NCI-H510A treated with DMSO at 0.1 percent for 48 hours (cell line): ENCODE measurements at regions not wholly inside any gene's neighbourhood (a gene's known extent, or its start where the extent isn't known, plus 50 kb on each side); places are given as distances from the start of the nearest gene placed in this dataset.
"Not testable (repeated sequence)": the region's sequence is repeated elsewhere in the genome, so short reads cannot be mapped to it uniquely, and the experiment has no call there.

ENCODE experiments used
- DNase-seq: peaks from one replicate; lab custom pipeline; 2025; lab: John Stamatoyannopoulos, UW

DNA sequence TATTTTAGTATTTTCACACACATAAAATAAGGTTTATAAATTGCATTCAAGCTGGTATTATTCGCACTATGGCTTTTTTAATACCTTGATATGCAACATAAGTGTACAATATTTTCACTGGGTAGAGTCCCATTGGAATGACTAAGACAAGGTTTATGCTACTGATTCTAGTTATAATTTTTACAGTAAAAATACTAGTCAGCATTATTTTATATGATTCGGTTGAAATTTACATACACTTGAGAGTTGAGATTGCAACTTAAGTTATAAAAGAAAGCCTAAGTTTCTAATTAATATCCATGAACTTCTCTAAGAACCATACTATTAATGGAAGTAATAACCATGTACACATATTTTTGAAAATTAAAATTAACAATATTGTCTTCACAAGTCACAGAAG is 723.9 kb upstream of the NR2F2 start:
- DNase-seq: no peak

DNA sequence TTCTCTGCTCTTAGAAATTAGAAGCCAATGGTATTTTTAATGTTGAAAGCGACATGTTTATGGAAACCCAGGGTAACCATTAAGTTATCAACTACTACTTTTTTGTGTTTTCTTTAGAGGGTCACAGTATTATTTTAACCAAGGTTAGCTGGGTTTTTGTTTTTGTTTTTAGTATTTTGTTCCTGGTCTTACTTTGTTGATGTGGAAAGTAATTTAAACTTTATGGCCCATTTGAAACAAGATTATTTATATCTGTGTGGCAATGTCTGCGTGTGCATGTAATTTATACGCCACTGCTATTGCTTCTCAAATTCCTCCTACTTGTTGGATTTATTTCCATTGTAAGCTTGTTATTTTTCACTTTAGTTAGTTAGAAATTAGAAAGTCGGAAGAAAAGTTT is 722.1 kb upstream of the NR2F2 start:
- DNase-seq: no peak

DNA sequence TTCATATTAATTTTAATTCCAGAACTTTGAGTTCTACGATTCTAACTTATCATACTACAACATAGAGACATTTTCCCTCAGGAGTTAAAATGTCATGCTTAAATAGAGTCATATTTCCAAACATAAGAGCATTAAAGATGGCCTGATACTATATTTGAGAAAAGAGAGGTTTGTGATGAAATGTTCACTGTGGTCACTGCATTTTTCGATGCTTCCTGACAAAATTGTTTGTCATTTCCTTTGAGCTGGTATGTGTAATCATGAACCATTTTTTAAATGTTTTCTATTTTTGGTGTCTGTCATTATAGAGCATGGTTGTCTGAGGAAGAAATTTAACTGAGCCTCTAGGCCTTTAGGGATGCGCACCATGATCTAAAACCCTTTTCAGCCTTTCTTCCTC is 721.4 kb upstream of the NR2F2 start:
- DNase-seq: no peak

DNA sequence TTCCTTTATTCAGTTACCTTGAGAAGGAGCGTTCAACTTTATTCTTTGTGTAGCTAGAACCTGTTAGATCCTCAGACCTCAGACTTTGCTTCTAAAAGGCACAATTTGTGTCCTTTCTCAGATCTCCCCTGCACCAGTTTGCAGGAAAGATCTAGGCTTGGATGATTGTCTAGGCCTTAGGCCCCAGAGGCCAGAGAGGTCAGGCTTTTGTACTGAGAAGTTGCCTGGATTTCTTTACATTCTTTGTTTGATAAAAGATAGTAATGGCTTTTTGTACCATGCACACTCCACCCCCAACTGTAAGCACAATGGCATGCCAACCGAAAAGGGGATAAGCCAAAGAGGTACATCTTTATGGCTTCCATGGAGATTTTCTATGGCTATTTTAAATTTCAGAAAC is 719.6 kb upstream of the NR2F2 start:
- DNase-seq: no peak

DNA sequence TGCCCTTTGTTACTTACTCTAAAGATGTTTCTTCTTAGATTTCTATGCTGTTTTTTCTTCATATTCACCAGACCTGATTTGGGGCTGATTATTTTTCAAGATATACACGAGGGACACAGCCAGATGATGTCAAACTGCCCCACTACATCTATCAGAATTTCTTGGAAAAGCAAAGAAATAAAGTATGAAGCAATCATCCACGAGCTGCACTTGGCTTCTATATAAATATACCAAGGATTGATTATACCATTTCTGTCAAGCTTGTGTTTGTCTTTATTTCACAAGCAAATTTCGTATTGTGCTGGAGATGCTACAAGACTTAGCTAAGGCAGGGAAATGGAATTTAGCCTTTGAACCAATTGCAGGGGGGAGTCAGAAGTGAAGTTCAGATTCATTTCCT is 715.1 kb upstream of the NR2F2 start:
- no peak for DNase-seq

DNA sequence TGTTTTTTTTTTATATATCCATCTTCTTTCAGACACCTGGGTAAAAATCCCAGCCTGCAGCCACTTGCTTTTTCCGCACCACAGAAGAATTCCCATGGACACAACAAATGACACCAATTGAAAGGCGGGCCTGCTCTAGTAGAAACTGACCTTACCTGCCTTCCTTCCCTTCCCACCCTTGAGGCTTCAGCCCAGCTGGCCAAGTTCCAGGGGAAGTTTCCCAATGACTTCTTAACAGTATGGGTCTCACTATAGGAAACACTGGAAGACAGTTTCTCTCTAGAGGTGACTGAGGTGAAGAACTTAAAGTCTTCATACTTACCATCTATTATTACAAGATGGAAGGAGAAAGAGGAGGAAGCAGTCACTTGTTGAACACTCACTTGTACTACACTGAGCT is 714.2 kb upstream of the NR2F2 start:
- no peak for DNase-seq

DNA sequence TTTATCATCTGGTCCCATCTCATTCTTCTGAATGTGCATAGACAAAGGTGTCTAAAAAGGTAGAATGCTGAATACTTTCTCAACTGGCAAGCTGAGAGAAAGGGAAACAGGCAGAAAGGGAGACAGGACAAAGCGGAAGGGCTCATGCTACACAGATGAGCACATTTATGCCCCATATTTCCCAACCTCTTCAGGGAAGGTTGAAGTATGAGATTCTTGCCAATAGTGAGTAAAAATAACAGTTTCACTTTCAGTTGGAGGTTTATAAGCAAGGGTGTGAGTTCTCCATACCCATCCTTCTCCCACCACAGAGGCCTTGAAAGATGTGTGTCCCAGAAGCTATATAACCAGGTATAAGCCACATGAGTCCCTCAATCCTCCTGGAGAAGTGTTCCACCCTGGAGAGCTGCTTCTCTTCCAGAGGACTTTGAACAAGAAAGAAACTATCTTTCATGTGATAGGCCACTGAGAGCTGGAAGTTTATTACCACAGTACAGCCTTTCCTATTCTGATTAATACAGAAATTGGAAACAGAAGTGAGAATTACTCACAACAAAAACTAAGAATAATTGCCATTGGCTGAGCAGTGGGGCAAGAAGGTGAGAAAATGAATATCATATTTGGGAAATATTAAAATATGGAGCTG is 709.4 kb upstream of the NR2F2 start:
- DNase-seq: no peak

DNA sequence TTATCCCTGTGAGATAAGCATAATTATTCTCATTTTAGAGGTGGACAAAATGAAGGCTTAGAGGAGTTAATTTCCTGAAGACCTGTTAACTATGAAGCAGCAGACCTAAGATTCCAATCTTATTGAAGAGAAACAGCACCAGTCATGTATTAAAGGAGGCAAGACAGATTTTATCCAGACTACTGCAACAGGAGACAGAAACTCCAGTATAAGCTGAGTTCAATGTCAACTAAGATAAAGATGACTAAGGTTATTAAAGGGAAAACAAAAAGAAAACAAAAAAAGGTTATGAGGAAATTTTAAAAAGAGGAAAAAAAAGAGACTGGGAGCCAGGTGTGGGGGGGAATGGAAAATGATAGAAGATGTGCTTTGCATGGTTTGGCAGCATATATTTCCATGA is 707.7 kb upstream of the NR2F2 start:
- DNase-seq: no peak

DNA sequence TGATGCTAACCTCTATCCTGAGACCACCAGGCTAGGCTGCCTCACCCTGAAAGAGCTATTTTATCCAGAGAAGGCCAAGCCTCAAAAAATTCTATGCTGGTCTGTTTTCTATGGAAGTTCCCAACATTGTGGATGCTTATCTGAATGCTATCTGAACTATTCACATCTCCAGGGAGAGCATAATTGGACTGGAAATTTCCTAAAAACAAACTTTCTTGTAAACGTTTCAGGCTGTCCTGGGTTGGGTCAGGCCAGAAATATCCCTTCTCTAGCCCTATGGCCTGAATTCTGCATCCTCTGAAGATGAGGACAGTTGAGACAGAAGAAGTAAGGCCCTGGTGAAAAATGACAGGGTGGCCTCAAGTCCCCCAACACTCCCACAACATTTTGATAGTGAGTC is 706.4 kb upstream of the NR2F2 start:
- DNase-seq: no peak

DNA sequence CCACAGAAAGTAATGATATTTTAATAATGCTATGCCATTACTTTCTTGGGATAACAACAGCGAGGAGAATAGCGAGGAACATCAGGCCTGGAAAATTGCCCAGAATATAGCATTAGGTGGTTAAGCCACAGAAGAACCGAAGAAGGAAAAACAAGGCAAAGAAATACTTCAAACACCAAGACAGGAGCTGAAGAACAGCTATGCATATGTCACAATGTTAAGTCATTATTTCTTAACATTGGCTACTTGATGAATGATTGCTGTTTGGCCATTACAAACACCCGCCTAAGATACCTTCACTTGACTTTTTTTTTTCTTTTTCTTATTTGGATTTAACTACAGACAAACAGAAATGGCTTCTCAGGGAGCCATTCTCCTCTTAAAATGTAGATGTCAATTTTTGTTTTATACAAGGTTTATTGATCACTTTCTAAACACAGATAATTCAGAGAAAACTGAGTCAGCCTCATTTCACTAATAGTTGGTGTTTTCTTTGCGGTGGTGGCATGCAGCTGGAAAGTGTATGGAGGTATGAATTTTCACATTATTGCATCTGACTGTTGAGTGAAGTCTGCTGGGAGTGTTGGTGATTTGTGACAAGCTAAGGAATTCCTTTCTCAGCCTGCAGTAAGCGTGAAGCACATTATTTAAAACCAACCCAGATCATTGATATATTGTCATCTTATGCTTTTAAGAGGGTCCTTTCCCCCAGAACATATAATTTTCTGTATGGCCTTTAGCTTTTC is 705.7 kb upstream of the NR2F2 start:
- DNase-seq: no peak

DNA sequence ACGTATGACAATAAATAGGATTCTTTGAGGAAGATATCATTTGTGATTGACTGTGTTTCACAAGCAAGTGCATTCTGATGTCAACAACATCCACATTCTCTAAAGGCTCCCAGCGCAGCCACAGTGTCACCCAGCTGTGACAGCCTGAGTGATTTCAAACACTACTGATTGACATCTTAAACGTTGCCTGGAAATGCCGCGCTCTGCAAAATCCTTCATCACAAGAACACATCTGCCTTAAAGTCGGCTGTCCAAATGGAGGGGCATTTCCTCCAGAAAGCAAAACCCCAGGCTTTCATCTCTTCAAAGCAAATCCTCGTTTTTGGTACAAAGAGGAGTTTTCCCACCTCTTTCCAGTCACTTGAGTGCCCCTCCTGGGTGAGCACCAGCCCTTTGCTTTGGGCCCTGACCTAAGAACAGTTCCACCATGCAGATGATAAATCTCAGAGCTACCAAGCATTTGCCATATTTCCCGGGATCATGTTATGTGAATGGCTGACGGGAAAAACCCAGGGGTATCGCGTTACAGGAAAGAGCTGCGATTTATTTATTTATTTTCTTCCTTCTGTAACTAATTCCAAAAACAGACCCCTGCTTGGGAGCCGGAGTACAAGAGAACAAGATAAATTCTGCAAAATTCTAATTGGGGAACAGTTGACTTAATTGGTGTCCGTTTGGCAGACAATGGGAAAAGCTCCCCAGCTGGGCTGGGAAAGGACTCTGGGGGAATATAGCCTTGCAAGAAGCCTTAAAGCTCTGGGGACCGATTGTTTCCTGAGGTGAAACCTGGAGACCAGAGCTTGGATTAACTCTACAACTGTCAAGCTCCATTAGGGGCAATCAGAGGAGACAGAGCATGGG is 703.8 kb upstream of the NR2F2 start:
- no peak for DNase-seq

DNA sequence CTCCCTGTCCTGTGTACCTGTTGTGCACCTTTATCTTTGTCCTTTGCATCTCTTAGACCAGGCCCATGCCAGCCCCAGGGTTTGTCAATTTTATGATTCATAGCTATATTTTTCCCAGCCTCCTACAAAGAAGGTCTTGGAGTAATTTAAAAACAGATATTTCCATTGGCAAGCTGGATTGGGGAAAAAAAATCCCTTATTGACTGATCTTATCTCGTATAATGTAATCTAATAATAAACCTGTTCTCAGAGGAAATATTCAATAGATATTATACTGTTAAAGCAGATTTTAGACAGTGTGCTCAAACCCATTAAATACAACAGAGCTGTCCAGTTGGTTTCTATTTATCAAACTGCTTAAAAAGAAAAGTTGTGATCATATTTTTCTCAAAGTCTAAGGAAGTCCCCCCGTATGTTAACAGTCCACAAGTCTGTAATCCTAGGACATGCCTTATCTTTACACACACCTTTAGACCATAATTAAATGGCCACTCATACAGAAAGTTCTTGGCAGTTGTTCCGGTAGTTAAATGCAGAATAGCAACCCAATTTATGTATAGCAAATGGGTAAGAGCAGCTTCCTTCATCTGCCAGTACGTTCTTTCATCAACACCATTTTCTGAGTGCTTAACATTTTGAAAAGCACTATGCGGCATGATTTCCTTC is 700.9 kb upstream of the NR2F2 start:
- DNase-seq: no peak

DNA sequence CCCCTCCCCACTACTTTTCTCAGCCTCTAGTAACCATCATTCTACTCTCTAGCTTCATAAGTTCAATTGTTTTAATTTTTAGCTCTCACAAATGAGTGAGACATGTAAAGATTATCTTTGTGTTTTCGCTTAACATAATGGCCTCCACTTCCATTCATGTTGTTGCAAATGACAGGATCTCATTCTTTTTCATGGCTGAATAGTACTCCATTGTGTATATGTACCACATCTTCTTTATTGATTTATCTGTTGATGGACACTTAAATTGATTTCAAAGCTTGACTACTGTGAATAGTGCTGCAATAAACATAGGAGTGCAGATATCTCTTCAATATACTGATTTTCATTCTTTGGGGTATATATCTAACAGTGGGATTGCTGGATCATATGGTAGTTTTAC is 699.8 kb upstream of the NR2F2 start:
- DNase-seq: no peak

DNA sequence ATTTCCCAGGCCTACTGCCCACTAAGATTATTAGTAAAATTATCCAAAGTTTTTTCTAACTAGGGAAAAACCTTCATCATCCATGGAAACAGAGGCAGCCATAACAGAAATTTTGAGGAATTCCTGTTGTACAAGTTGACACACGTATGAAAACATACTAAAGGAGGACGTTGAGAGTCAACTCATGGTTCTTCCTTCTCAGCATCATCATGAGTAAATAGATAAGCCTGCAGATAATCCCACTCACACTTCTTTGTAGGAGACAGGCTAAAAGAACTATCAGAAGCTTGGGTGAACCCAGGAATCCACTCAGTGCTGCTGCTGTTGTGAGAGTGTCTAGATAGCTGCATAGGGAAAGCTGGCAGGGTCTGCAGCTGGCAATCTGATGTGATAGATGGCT is 694.8 kb upstream of the NR2F2 start:
- no peak for DNase-seq

DNA sequence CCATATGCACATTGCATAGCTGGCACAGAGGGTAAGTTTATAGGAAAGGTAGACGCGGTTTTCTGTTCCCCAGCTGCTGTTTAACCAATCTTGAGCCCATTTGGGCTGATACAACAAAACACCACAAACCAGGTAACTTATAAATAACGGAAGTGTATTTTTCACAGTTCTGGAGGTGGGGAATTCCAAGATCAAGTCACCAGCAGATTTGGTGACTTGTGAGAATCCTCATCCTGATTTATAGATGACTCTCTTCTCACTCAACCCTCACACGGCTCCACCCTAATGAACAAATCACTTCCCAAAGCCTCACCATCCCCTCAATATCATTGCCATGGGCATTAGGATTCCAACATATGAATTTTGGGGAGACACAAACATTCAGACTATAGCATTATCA is 694.4 kb upstream of the NR2F2 start:
- no peak for DNase-seq

DNA sequence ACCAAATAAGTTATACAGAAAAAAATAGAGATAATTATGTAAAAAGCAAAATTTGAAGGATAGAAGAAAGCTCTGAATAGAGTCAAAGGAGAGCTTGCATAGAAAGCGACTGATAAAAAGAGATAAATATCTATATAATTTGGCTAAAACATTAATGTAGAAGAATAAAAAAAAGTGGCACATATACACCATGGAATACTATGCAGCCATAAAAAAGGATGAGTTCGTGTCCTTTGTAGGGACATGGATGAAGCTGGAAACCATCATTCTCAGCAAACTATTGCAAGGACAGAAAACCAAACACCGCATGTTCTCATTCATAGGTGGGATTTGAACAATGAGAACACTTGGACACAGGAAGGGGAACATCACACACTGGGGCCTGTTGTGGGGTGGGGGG is 693.3 kb upstream of the NR2F2 start:
- DNase-seq: not testable (repeated sequence)

DNA sequence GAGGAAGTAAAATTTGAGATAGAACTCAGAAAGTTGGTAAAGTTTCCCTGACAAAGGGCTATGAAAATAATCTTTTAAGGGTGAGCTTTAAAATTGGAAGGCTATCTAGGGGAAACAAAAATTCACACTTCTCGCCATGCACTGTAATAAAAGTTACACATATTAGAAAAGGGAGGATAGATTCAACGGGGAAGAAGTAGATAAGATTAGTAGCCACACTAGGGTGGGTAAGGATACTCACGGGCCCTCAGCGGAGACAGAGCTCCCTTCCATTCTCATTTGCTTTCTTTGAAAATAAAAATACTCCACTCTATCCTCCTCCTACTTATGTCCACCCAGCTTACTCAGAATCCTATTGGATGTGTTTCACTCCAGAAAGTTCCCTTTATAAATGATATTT is 691.3 kb upstream of the NR2F2 start:
- no peak for DNase-seq

DNA sequence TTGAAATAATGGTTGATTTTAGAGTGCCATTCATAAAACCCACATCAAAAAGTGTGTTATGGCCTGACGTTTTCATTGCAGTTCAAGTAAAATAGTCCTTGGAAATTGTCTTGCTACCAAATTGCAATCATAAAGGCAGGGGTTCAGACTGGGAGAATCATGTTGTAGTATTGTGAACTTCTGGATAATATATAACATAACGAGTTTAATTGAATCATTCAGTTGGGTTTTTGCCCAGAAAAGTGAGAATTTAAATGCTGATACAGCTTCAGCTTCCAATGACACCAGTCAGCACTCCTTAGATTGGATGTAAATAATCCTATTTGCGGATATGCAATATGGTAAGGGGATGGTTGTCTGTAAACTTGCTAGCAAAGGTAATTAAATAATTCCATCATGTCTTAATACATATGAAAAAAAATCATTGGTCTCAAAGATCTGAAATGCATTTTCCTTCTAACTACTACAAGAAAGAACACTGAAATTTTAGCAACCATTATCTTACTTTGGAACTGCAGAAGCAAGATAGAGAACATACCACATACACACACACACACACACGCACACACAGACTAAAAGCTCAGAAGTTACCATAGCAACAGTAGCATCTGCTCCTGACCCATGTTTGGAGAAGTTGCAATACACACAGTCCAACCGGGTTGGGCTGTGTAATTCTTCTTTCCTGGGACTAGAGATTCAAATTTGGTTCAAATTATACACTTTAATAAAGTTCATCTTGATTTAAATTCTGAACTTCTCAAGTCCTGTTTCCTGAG is 686.2 kb upstream of the NR2F2 start:
- DNase-seq: no peak

DNA sequence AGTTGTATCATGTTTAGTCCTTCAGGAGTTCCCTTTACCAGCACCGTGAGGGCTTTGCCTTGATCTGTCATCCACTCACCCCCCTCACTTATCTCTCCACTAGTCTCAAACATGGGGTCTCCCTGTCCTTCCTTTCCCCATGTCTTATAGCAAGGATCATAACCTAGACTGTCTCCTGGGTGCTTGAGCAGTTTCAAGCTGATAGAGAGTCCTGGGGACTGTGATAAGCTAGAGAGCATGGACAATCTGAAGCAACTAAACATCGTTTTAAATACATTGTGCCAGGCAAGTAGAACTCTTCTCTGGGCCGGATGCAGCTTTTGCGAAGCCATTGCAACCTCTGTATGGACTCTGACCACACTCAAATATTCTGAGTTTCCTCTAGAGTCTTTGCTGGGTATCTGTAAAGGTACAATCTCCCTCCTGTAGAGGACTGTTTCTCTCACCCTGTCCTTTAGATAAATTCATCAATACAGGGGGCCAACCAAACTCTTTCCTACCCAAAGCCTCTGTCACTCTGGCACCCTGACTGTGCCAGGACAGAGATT is 684.6 kb upstream of the NR2F2 start:
- no peak for DNase-seq

DNA sequence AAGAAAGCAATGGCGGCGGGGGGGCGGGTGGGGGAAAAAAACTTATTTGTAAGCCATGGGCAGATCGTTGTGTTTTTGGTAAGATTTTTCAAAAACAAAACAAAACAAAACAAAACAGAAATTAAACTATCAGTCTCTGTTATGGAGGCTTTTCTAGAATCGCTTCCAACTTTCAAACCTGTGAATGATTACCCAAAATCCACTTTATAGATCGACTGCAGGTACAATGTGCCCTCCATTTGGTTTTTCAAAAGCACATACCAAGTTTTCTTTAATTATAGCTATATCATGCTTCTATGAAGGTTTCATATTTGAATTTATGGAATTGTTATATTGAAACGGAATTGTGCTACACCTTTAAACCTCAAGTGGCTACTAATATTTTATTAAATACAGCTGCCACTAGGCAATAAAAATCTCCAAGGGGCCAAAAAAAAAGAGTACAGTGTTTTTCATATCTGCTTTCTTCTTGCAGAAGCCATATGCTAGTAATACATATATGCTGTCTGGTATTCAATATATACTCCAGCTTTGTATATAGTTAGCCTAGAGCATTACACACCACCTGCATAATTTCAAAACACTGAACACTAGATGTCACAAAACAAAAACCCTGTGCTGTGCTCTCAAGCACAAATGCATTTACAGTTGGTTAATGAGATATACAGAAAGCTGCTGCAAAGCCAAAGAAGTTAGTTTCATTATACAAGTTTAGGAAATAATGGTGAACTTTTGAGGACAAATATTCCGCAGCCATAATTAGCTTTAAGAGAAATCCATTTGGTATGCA is 683.8 kb upstream of the NR2F2 start:
- no peak for DNase-seq
